ENCODE measurements at regions not wholly inside any gene's neighbourhood (a gene's known extent, or its start where the extent isn't known, plus 50 kb on each side); places are given as distances from the start of the nearest gene placed in this dataset.

DNA sequence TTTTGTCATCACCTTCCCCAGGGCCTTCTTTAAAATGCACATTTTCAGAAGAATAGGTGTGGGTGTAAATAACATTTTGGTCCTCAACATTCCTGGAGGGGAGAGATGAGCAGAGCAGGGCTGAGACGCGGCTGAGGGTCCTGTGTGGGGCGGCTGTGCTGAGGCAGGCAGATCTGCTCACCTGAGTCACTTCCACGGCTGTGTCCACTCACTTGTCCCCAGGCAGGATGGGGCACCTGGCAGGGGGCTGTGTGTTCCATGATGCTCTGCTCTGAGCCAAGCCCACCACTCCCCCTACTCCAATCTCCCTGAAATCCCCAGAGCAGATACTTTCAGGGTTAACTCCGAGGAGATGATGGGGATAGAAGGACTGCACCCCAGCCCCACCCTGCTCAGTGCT, 93.8 kb downstream of the GLRX3 start:
- no peak for DNase-seq (ENCODE audit: low read depth in 2 of 3, low spot score in 2 of 3)

DNA sequence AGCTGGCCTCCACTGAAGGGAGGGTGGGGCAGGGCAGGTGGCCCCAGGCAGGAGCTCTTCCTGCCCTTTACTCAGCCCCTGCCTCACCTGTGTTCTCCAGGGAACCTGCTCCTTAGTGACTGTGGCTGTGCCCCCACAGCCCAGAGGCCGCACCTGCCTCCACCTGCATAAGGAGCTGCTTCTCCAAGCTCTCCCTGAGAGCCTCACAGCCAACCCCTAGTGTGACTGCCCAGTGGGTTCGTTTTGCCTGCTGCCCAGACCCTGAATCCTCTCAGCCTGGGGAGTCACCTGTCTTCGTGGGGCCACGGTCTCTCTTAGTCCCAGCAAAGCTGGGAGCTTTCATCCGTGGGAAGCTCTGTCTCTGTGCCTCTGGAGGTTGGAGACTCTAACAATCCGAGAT, 94.4 kb downstream of the GLRX3 start:
- no peak for DNase-seq (ENCODE audit: low read depth in 2 of 3, low spot score in 2 of 3)

DNA sequence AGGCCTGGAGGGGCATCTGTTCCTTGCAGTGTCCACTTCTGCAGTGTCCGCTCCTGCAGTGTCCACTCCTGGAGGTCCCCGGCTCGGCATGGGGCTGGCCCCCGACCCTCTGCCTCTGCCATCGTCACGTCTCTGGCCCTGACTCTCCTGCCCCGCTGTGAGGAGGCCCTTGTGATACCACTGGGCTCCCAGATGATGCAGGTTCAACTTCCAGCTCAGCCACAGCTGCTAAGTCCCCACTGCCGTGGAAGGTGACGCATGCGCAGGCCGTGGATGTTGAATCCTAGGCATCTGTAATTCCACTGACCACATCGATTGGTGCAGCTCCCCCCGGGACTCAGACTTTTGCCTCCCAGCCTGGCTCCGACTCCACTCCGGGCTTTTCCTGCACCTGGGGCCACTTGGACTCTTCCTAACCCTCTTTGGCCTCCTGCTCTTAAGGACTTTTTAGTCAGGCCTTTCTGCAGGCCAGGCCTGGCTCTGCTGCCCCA, 95.1 kb downstream of the GLRX3 start:
- DNase-seq (ENCODE audit: low read depth in 2 of 3, low spot score in 2 of 3) = no peak

DNA sequence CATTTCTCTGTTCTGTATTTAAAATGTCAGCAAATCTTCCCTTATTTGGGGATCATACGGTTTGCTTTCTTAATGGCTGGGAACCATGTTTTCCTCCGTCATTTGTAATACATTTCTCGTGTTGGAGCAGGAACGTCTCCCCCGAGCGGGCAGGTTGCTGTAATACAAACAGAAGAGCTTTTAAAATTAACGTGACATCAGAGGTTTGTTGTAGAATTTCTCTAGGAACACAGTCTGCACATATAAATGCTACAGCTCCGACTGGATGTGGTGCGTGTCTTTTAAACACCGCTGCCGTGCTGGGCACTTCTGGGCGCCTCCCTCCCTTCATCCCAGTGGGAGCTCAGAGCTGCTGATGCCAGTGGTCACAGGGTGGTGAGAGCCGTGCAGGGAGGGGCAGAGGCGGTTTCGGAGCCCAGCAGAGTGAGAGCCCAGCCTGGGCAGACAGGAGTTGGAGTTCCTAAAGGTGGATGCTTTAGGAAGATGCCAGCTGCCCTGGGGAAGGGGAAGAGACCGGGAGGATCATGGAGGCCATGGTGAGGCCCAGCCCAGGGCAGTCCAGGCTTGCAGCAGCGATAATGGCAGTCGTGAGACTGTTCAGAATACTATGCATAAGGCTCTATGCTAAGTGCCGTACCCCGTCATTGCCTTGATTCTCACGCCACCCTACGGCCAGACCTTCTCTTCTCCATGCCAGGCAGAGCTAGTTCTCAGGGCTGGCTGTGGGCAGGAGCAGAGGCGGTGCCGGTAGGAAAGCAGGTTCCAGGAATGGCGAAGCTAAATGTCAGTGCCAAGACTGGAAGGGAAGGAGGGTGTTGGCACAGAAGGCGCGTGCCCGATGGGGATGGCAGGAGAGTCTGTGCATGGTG, 96.2 kb downstream of the GLRX3 start:
- no peak for DNase-seq (ENCODE audit: low read depth in 2 of 3, low spot score in 2 of 3)

DNA sequence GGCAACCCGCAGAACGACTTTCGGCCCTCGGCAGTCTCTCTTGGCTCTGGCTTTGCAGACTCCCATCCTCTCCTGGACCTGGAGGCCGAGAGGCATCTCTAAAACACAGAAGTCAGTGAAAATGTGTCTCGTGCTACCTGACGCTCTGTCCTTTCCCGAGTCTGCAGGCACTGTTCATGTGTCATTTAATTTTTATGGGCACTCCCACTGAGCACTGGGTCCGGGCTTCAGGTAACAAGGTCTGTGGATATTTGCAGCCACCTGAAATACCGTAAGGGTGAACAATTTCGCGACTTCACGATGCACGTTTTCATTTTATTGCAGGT, 96.8 kb downstream of the GLRX3 start:
- no peak for DNase-seq (ENCODE audit: low read depth in 2 of 3, low spot score in 2 of 3)

DNA sequence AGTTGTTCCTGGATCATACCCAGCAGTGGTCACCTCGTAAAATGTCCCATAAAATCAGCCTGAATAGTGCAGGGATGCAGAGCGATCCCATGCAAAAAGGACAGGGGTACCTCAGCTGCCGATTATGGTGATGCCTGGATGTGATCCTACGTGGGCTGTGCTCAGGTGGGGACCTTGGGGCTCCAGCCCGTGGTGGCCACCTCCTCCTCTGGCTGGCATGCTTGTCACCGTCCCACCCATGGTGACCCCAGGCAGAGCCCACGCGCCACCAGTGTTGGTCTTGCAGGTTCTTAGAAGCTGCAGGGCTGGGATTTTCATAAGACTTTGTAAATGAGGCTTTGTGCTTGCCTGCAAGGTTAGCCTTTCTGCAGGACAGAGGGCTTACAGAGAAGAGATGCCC, 97.2 kb downstream of the GLRX3 start:
- DNase-seq (ENCODE audit: low read depth in 2 of 3, low spot score in 2 of 3) = no peak

DNA sequence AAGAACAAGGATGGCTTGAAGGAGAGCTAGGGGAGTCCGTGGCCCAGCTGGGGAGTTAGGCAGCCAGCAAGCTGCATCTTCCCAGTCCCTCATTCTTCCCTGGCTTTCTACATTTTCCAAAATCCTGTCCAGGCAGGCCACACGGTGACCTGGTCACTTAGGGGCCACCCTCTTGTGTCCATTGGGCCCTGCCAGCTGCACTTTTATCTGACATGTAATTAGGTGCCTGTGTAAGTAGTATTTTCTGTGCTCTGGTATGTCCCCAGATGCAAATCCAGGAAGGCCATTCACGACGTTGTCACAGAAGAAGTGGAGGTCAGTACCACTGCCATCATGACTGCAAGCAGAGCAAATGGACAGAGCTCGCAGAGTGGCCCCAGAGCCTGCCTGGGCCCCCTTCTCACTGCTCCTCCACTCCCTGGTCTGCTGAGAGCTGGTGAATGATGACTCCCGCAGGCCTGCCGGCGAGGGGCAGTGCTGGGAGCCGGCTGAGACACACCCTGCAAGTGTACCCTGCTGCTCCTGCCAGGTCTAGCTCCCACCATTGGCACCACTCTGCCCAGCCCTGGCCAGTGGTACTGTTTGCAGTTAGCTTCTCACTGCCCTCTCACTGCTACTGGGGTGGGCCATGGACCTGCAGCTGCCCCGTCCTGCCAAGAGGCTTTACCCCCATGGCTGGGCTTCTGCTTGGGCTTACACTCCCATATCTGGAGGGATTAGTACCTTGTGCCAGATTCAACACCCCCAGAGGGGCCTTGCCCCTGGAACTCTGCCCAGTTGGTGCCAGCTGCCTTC, 98.2 kb downstream of the GLRX3 start:
- DNase-seq (ENCODE audit: low read depth in 2 of 3, low spot score in 2 of 3) = no peak

DNA sequence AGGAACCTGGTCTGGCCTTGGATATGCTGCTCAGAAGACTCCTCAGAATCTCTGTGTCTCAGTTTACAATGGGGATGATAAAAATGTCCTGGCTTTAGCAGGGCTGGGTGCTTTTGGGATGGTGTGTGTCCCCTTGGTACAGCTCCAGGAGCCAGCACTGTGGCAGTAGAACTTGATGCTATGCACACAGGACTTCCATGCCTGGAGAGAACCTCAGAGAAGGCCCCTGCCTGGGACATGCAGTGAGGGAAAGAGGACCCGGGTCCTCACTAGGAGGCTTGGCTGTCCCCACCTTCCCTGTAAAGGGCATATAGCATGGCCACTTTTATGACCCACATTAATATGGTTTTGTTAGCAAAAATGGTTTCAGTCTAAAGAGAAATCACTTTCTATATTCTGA, 100.5 kb downstream of the GLRX3 start:
- no peak for DNase-seq (ENCODE audit: low read depth in 2 of 3, low spot score in 2 of 3)

DNA sequence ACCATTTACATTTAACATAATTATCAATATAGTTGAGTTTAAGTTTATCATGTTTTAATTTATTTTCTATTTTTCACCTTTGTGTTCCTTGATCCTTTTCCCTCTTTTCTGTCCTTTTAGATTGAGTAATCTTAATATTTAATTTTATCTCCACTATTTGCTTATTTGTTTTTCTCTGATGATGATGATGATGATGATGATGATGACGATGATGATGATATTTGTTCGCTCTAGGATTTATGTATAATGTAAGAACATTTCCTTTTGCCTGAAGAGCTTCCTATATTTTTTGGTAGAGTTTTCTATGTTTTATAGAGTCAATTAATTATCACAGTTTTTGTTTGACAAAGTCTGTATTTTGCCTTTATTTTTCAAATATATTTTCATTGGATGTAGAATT, 104.2 kb downstream of the GLRX3 start:
- no peak for DNase-seq (ENCODE audit: low read depth in 2 of 3, low spot score in 2 of 3)

DNA sequence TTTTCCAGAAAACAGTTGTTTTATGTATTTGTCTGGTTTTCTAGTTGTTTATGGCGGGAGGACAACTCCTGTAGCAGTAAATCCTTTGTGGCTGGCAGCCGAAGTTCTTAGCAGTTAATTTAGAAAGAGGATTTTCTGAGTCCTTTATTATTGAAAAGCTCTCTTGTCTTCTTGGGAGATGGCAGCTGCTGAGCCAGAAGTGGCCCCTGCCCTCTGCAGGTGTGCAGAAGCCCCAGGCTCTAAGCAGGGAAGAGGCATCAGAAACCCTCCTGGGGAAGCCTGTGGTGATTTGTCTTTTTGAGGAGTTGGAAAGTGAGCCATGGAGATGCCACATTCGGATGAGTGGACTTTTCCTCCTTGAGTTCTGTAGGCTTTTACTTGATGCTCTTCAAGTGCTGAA, 106.3 kb downstream of the GLRX3 start:
- DNase-seq (ENCODE audit: low read depth in 2 of 3, low spot score in 2 of 3) = no peak

DNA sequence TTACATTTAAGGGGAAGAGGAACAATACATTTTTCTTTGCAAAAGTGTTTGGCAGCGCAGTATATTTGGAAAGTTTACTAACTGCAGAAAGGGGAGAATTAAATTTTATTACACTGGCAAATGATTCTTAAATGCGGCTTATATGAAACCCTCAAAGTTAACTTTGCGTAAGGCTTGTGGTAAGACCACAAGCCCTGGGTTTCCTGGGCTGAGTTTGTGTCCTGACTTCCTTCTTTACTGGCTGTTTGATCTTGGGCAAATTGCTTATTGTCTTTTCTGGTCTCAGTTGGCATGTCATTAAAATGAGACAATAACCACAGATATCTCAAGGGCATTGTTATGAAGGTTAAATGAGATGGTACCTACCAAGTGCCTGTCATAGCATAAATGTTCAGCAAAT, 106.8 kb downstream of the GLRX3 start:
- DNase-seq (ENCODE audit: low read depth in 2 of 3, low spot score in 2 of 3) = peak in 2 of 3 donors; percentile 21 to 38

DNA sequence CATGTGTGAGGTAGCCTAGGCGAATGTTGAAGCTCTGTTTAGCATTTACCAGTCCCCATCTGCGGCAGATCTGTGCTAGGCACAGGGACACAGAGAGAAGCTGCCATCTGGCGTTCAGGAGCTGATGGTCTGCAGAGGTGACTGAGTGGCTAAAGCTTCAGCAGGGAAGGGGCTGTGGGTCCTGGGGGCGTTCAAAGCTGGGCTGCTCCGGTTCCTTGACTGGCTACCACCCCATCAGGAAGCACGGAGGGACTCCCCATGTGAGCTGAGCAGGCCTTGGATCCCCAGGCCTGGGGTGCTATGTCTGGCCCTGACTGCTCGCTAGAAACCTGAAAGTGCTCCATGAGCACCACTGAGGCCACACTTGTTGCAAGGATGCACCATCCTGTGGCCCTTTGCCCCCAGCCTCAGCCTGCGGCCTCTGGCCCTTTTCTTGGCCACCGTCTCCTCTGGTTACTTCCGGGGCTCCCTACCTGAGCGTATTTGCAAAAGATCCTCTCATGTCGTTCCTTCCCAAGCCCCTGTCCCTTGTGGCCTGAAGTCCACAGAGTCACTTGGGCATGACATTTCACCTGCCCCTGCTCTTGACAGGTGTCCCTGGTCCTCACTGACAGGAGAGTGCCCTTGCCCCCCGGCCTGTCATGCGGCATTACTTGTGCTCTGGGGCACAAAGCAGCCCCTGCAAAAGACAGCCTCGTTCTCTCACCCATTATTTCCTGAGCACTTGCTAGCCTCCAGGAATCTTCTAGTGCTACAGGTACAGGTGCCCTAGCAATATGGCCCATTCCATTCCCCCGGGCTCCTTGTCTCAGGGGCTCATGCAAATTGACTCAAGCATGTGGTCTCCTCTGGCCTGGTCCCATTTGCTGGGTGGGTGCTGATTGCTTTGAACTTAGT, 108.1 kb downstream of the GLRX3 start:
- no peak for DNase-seq (ENCODE audit: low read depth in 2 of 3, low spot score in 2 of 3)

DNA sequence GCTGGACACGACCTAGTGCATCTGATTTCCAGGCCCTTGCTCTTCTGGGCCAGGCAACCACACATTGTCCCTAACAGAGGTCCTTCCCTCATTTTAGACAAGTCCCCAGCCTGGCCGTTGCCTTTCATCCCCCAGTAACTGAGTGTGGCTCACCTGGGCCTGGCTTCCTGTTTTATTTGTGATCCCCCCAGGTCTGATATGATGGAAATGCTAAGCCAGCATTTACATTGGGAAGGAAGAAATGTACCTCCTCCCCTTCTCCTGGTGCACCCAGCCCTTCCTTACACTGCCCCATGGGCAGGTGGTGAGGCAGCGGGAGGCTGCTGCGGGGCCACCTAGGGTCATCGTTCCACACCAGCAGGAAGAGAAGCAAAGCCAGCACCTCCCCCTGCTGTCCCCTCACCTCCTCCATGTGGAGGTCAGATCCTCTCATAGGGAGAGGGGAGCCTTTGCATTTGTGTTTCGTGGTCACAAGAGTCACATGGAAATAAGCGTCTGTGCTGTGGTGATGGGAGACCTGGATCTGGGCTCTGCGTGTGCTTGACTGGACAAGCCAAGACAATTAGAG, 108.8 kb downstream of the GLRX3 start:
- DNase-seq (ENCODE audit: low read depth in 2 of 3, low spot score in 2 of 3) = no peak

DNA sequence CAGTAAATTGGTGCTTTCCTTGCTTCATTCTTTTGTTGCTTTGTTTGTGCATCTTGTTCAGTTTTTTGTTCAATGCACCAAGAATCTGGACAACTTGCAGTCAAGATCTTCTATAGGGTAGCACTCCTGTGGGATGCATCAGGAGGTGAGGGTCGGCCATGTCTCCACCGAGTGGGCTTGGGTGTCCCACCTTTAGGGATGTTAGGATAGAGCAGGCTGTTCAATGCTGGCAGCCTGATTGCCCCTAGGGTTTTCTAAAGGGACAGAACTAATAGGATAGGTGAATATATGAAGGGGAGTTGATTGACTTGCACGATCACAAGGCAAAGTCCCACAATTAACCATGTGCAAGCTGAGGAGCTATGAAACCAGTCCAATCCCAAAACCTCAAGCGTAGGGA, 109.9 kb downstream of the GLRX3 start:
- no peak for DNase-seq (ENCODE audit: low read depth in 2 of 3, low spot score in 2 of 3)

DNA sequence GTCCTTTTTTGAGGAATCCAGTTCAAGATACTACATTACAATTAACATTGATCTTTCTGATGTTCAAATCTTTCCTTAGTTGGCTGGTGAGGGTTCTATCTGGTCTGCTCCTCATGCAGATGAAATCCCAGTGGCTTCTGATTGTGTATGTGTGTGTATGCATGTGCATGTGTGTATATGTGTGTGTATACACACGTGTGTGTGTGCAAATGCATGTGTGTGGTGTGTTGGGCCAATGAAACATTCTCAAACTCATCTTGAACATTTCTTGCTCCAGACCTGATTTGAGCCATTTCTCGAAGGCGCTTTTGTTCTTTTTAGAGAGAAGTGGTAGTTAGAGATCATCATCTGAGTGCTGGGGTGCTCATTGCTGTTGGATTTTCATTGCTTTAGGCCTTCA, 113.9 kb downstream of the GLRX3 start:
- no peak for DNase-seq (ENCODE audit: low read depth in 2 of 3, low spot score in 2 of 3)

DNA sequence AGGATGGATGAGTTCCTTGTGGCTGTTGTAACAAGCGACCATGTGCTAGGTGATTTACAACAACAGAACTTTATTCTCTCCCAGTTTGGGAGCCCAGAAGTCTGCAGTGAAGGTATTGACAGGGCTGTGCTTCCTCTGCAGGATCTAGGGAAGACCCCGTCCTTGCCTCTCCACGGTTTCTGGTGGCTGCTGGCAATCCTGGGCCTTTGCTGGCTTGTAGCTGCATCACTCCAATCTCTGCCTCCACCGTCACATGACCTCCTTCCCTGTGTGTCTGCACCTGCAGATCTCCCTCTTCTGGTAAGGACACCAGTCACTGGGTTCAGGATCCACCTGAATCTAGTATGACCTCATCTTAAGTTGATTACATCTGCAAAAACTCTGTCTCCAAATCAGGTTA, 115.6 kb downstream of the GLRX3 start:
- no peak for DNase-seq (ENCODE audit: low read depth in 2 of 3, low spot score in 2 of 3)

DNA sequence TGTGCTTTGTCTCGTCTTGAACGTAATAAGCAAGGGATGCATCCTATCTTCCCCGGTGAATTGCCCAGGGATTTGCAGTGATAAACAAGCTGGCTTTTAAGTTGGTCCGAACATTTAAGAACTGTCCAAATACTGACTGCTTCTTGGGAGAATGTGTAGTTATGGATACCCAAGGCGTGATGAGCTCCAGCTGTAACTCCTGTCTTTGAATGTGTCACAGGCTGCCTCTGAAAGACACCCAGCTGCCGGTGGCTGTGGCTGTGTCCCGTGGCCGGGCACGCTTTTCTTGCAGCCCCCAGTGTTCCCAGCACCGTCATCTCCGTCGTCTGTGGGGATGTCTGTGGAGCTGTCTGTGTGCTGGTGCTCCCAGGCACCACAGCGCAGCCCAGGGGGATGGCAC, 118.1 kb downstream of the GLRX3 start:
- no peak for DNase-seq (ENCODE audit: low read depth in 2 of 3, low spot score in 2 of 3)

DNA sequence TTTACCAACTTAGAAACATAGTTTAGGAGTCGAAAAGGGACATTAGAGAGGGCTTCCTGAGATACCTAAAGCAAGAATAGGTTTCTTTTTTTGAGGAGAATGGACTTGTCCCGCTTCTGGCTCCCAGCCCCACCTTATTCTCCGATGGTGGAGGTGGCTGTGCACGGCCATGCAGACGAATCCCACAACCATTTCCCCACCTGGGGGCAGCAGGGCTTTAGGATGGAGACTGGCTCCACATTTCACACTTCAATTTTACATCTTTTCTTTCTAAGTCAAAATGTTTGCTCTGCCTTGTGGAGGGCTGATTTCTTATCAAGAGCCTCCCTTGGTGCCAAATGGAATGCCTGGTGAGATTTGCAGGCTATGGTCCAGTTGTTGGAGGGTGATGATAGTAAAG, 118.5 kb downstream of the GLRX3 start:
- DNase-seq (ENCODE audit: low read depth in 2 of 3, low spot score in 2 of 3) = no peak

DNA sequence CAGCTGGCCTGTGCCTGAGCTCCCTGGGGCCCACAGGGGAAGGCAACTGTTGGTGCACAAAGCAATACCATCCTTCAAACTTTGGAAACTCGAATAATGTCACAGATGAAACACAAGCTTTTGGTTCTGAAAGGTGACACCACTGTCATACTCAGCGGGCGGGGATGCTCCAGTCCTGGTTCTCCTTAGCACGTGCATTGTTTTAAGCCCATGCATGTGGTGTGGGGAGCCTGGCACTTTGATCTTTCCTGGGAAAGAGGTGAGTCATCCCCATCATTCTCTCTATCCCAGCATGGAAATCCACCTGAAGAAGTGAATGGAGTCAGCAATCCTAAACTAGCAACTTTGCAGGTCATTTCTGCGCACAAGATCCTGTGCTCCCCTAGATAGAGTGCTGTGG, 119.6 kb downstream of the GLRX3 start:
- no peak for DNase-seq (ENCODE audit: low read depth in 2 of 3, low spot score in 2 of 3)

DNA sequence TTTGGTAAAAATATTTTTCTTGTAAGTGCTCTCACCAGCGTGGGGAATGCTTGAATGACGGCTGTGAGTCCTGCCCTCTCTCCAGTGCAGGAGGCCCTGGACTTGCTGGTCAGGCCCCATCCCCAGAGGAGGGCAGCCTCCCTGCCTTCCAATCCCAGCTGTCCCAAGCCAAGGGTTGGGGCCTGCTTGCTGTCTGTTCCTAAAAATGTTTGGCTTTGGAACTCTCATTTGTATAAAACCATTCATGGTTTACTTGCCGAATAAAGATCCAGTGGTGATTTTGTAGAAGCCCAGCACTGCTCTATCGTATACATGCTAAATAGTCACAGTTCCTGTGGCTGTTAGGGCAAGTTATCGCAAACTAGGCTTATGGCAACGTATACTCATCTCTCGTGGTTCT, 121.7 kb downstream of the GLRX3 start:
- no peak for DNase-seq (ENCODE audit: low read depth in 2 of 3, low spot score in 2 of 3)

DNA sequence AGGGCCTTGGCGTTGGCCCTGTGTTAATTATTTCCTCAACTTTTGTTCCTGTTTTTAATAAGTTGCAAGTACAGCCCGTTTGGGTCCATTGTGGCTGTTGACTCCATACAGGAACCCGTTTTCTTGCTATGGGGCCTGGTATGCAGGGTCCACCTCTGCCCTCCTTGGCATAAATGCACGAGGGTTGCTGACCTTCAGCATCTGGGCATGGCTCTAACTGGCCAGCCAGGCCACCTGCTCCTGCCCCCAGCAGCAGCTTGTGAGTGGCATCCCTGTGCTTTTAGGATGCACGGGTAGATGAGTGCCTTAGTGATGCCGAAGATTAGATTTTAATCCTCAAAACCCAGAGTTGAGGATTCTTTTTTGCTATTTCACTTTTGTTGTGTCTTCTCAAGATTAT, 123.2 kb downstream of the GLRX3 start:
- no peak for DNase-seq (ENCODE audit: low read depth in 2 of 3, low spot score in 2 of 3)

All from hematopoietic multipotent progenitor cell (in vitro differentiated cells).